Astrocyte (in vitro differentiated cells and primary cell): ENCODE measurements at regions not wholly inside any gene's neighbourhood (a gene's known extent, or its start where the extent isn't known, plus 50 kb on each side); places are given as distances from the start of the nearest gene placed in this dataset.
A peak's percentile ranks its signal among the peaks of the same experiment; 100 is the strongest.

Source experiments
- DNase-seq: peaks from one replicate; pipeline ENCODE4 v3.0.0-alpha.2; 2010; ENCODE audit warnings: low read depth
- FAIRE-seq: peaks from 2 replicates; lab custom pipeline; 2011; peaks lifted over from hg19 to GRCh38; lab: Jason Lieb, UNC
- H2AFZ ChIP-seq: 2 replicates; pipeline ENCODE4 v1.6.0; 2012; ENCODE audit warnings: low read depth, low read length, inconsistent platforms
- H3K27ac ChIP-seq: 2 replicates; pipeline ENCODE4 v1.5.1; 2011; ENCODE audit warnings: low read depth, low read length, inconsistent platforms
- H3K27me3 ChIP-seq: 2 replicates; pipeline ENCODE4 v1.6.0; 2011; ENCODE audit warnings: low read length, inconsistent platforms; ENCODE audit not compliant: insufficient read depth
- H3K36me3 ChIP-seq: 2 replicates; pipeline ENCODE4 v1.5.1; 2011; ENCODE audit warnings: low read length, inconsistent platforms; ENCODE audit not compliant: insufficient read depth
- H3K4me1 ChIP-seq: 2 replicates; pipeline ENCODE4 v1.5.1; 2011; ENCODE audit warnings: low read length, inconsistent platforms; ENCODE audit not compliant: insufficient read depth
- H3K4me2 ChIP-seq: 2 replicates; pipeline ENCODE4 v1.6.0; 2012; ENCODE audit warnings: low read length, inconsistent platforms
- H3K4me3 ChIP-seq: 2 replicates; pipeline ENCODE4 v1.5.1; 2011; ENCODE audit warnings: low read depth, mild to moderate bottlenecking, low read length, inconsistent platforms; ENCODE audit not compliant: insufficient read depth
- H3K79me2 ChIP-seq: 2 replicates; pipeline ENCODE4 v1.6.0; 2012; ENCODE audit warnings: mild to moderate bottlenecking, low read length, inconsistent platforms; ENCODE audit not compliant: insufficient read depth
- H3K9ac ChIP-seq: 2 replicates; pipeline ENCODE4 v1.6.0; 2012; ENCODE audit warnings: mild to moderate bottlenecking, low read length, inconsistent platforms
- H3K9me3 ChIP-seq: 2 replicates; pipeline ENCODE4 v1.5.1; 2012; ENCODE audit warnings: low read depth, mild to moderate bottlenecking, low read length, inconsistent platforms; ENCODE audit not compliant: insufficient read depth
- H4K20me1 ChIP-seq: 2 replicates; pipeline ENCODE4 v1.6.0; 2012; ENCODE audit warnings: low read length, inconsistent platforms; ENCODE audit not compliant: insufficient read depth
- H3K27ac Mint-ChIP-seq: one replicate; pipeline ENCODE4 v1.8.0; 2021; ENCODE audit warnings: mild to moderate bottlenecking, mixed read lengths; ENCODE audit not compliant: unreplicated experiment
- H3K27me3 Mint-ChIP-seq: one replicate; pipeline ENCODE4 v1.8.0; 2021; ENCODE audit warnings: low read depth, mixed read lengths; ENCODE audit not compliant: unreplicated experiment
- H3K36me3 Mint-ChIP-seq: one replicate; pipeline ENCODE4 v1.8.0; 2021; ENCODE audit warnings: low read depth, mixed read lengths; ENCODE audit not compliant: unreplicated experiment
- H3K4me1 Mint-ChIP-seq: one replicate; pipeline ENCODE4 v1.8.0; 2021; ENCODE audit warnings: low read depth, mixed read lengths; ENCODE audit not compliant: unreplicated experiment
- H3K4me3 Mint-ChIP-seq: one replicate; pipeline ENCODE4 v1.8.0; 2021; ENCODE audit warnings: mild to moderate bottlenecking, moderate library complexity, mixed read lengths; ENCODE audit not compliant: unreplicated experiment
- H3K9me3 Mint-ChIP-seq: one replicate; pipeline ENCODE4 v1.8.0; 2021; ENCODE audit warnings: mild to moderate bottlenecking, mixed read lengths; ENCODE audit not compliant: unreplicated experiment
- CTCF ChIP-seq: IDR thresholded peaks from 2 replicates; pipeline ENCODE4 v1.5.1; 2011; ENCODE audit warnings: low read depth, mild to moderate bottlenecking, inconsistent platforms, low read length, moderate library complexity; ENCODE audit not compliant: insufficient read depth
- EZH2 ChIP-seq: IDR thresholded peaks from 2 replicates; pipeline ENCODE4 v1.6.1; 2012; ENCODE audit warnings: mild to moderate bottlenecking, low read length, inconsistent platforms; ENCODE audit not compliant: insufficient read depth

DNA sequence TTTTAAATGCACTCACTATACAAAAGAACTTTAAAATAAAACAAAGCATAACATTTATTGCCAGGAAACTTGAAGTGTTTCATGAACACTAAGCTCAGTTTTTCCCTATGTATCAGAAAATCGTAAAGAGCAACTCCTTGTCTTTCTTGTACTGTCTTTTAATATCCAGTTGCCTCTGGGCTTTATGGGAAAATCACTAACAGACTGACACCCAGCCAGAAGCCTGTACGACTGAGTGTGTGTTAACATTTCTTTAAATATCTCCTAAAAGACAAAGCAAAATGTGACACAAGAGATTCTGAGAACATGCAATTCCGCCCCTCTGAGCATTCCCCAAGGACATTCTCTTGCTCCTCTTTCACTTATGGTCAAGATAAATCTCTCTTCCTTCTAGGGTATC lies 347.5 kb upstream of the DPYD start:
- H3K36me3 ChIP-seq = no peaks in the 10 kb centered on the region
- no peaks in the 10 kb centered on the region for H3K9me3 Mint-ChIP-seq

DNA sequence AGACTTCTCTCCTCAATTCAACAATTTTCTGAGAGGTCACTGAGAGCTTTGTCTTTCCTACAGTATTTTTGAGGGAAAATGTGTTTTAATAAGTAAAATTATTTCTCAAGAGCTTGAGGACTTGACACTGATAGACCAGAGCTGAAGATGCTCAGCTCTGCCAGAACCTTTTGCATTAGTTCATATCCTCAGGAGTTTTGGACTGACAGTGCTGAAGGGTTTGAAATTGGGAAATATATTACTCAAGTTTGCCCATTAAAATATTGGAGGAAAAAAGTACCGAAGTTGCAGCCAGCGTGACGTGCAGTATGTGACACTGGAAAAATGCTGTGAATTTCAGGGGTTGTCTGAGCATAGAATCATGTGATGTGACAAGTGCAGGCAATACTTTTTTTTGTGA lies 346.6 kb upstream of the DPYD start:
- DNase-seq (no peak), FAIRE-seq (no peak)
- H4K20me1 ChIP-seq = no peaks in the 10 kb centered on the region
- Mint-ChIP-seq H3K4me1 (peaks cover 18% of the 10 kb centered on the region), H3K27me3 (no peaks in the 10 kb centered on the region), H3K9me3 (no peaks in the 10 kb centered on the region), H3K36me3 (no peaks in the 10 kb centered on the region), H3K27ac (no peak overlapping the region), H3K4me3 (no peak overlapping the region)
- H3K27me3 ChIP-seq = no peaks in the 10 kb centered on the region
- H3K4me2 ChIP-seq = no peak overlapping the region
- no peaks in the 10 kb centered on the region for H3K79me2 ChIP-seq
- no peaks in the 10 kb centered on the region for H3K36me3 ChIP-seq
- H3K9ac ChIP-seq = no peak overlapping the region
- H3K27ac ChIP-seq = no peak overlapping the region
- H3K4me1 ChIP-seq = peaks cover 4% of the 10 kb centered on the region
- no peaks in the 10 kb centered on the region for H3K9me3 ChIP-seq
- no peak overlapping the region for H2AFZ ChIP-seq
- no peak overlapping the region for H3K4me3 ChIP-seq
- TF ChIP-seq EZH2 (no peak), CTCF (no peak)

More for the DNA sequence above, 347.5 kb upstream of the DPYD start:
- Mint-ChIP-seq H3K4me3 (no peak overlapping the region), H3K36me3 (no peaks in the 10 kb centered on the region), H3K27ac (no peak overlapping the region), H3K4me1 (peaks cover 15% of the 10 kb centered on the region), H3K27me3 (no peaks in the 10 kb centered on the region)
- H3K27ac ChIP-seq = no peak overlapping the region
- DNase-seq (no peak), FAIRE-seq (no peak)
- no peaks in the 10 kb centered on the region for H3K27me3 ChIP-seq
- no peak overlapping the region for H3K4me2 ChIP-seq
- no peak overlapping the region for H3K9ac ChIP-seq
- TF ChIP-seq CTCF (no peak), EZH2 (no peak)
- H3K79me2 ChIP-seq = no peaks in the 10 kb centered on the region
- peaks cover 4% of the 10 kb centered on the region for H3K4me1 ChIP-seq
- H3K9me3 ChIP-seq = no peaks in the 10 kb centered on the region
- H2AFZ ChIP-seq = no peak overlapping the region
- H3K4me3 ChIP-seq = no peak overlapping the region
- H4K20me1 ChIP-seq = no peaks in the 10 kb centered on the region

DNA sequence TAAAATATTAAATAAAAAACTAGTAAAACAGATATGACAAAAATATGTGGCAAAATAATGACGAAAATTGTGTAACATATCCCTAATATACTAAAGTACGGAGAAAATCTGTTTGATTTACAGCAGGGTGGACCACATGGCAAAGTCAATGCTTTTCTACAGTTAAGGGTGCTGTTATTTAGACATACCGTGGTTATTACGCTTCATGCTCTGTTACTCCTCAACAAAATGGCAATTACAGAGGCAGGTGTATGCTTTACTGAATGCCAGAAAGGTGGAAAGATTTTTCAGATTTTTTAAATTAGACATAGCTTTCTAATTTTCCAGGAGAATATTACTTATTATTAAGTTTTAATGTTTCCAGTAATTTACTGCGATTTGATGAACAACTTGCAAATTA lies 343.9 kb upstream of the DPYD start:
- H3K27ac ChIP-seq = no peak overlapping the region
- no peak overlapping the region for H3K4me3 ChIP-seq
- Mint-ChIP-seq H3K4me1 (peaks cover 13% of the 10 kb centered on the region), H3K4me3 (no peak overlapping the region), H3K9me3 (no peaks in the 10 kb centered on the region), H3K36me3 (no peaks in the 10 kb centered on the region), H3K27me3 (no peaks in the 10 kb centered on the region), H3K27ac (peak overlapping the region; percentile 6)
- H3K9ac ChIP-seq = no peak overlapping the region
- TF ChIP-seq CTCF (no peak), EZH2 (no peak)
- FAIRE-seq (no peak), DNase-seq (no peak)
- H3K79me2 ChIP-seq = no peaks in the 10 kb centered on the region
- H3K4me1 ChIP-seq = peaks cover 4% of the 10 kb centered on the region
- no peak overlapping the region for H2AFZ ChIP-seq
- no peaks in the 10 kb centered on the region for H3K9me3 ChIP-seq
- H3K27me3 ChIP-seq = no peaks in the 10 kb centered on the region
- no peaks in the 10 kb centered on the region for H4K20me1 ChIP-seq
- no peaks in the 10 kb centered on the region for H3K36me3 ChIP-seq
- no peak overlapping the region for H3K4me2 ChIP-seq
